ENCODE measurements at regions not wholly inside any gene's neighbourhood (a gene's known extent, or its start where the extent isn't known, plus 50 kb on each side); places are given as distances from the start of the nearest gene placed in this dataset.

DNA sequence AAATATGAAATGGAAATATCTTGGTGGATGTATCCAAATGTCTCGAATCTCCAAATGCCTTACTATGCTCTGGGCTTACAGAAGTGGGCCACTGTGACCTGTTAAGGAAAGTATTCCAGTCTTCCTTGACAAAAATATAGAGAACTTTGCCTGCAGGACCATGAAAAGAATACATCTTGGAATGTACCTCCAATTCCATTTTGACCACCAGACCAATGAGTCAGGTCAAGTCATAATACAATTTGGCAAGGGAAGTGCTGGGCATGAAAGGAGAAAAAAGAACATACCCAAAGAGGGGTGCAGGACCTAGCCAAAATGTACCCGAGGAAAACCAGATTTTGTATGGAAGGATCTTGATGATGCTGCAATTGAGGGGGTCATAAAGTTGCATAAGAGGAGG lies 1153.7 kb upstream of the GOT2 start:
- TF ChIP-seq, protein P1, sequence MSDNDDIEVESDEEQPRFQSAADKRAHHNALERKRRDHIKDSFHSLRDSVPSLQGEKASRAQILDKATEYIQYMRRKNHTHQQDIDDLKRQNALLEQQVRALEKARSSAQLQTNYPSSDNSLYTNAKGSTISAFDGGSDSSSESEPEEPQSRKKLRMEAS (IDR thresholded peaks at IDR 0.05), result no peak
- TF ChIP-seq, protein P2, sequence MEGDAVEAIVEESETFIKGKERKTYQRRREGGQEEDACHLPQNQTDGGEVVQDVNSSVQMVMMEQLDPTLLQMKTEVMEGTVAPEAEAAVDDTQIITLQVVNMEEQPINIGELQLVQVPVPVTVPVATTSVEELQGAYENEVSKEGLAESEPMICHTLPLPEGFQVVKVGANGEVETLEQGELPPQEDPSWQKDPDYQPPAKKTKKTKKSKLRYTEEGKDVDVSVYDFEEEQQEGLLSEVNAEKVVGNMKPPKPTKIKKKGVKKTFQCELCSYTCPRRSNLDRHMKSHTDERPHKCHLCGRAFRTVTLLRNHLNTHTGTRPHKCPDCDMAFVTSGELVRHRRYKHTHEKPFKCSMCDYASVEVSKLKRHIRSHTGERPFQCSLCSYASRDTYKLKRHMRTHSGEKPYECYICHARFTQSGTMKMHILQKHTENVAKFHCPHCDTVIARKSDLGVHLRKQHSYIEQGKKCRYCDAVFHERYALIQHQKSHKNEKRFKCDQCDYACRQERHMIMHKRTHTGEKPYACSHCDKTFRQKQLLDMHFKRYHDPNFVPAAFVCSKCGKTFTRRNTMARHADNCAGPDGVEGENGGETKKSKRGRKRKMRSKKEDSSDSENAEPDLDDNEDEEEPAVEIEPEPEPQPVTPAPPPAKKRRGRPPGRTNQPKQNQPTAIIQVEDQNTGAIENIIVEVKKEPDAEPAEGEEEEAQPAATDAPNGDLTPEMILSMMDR (IDR thresholded peaks at IDR 0.05; ENCODE audit: low read depth, low read length, missing input control), result no peak
- no peak for TF ChIP-seq RAD21 (IDR thresholded peaks at IDR 0.05)
- TF ChIP-seq EGR1 (IDR thresholded peaks at IDR 0.05; ENCODE audit: low read depth in 2 of 2), result no peak

Data from liver (tissue), 3 donors.